Gastrocnemius medialis (tissue), 4 donors: ENCODE measurements at regions not wholly inside any gene's neighbourhood (a gene's known extent, or its start where the extent isn't known, plus 50 kb on each side); places are given as distances from the start of the nearest gene placed in this dataset.

Experiments
- ATAC-seq, 2 donors: fragments of 150-250 bp; one replicate each; pipeline ENCODE4 v1.9.1; 2016
- DNase-seq, 2 donors: peaks; one replicate each; pipeline ENCODE4 v3.0.0-alpha.2; 2019
- H3K27ac ChIP-seq, 4 donors: fragments of 200-600 bp; sonication (generic); 1 replicate in 1 of 4; 2 replicates in 3 of 4; pipeline ENCODE4 v1.5.1; 2016 to 2018; ENCODE audit warnings: mild to moderate bottlenecking in 2 of 4, moderate library complexity in 1 of 4
- H3K27me3 ChIP-seq, 3 donors: fragments of 200-600 bp; sonication (generic) in 2 of 3; 1 replicate in 1 of 3; 2 replicates in 2 of 3; pipeline versions ENCODE4 v1.5.1 to v1.6.0; 2016 to 2019; ENCODE audit warnings: mild to moderate bottlenecking in 1 of 3, moderate library complexity in 1 of 3
- H3K36me3 ChIP-seq, 2 donors: fragments of 200-600 bp; sonication (generic) in 1 of 2; one replicate each; pipeline ENCODE4 v1.5.1; 2017 to 2018
- H3K4me1 ChIP-seq, 2 donors: fragments of 200-600 bp; sonication (generic) in 1 of 2; one replicate each; pipeline ENCODE4 v1.5.1; 2016 to 2017; ENCODE audit warnings: mild to moderate bottlenecking in 2 of 2
- H3K4me3 ChIP-seq, 4 donors: fragments of 200-600 bp; sonication (generic) in 3 of 4; 1 replicate in 1 of 4; 2 replicates in 3 of 4; pipeline ENCODE4 v1.5.1; 2016 to 2019; ENCODE audit warnings: mild to moderate bottlenecking in 2 of 4
- H3K9me3 ChIP-seq, 3 donors: fragments of 200-600 bp; sonication (generic) in 2 of 3; 1 replicate in 1 of 3; 2 replicates in 2 of 3; pipeline ENCODE4 v1.5.1; 2016 to 2019
- POLR2A ChIP-seq, 2 donors: fragments of 450-650 bp; IDR thresholded peaks; one replicate each; pipeline ENCODE4 v1.6.1; 2017; ENCODE audit warnings: antibody characterized with exemption in 2 of 2, mild to moderate bottlenecking in 2 of 2, moderate library complexity in 2 of 2
- in situ Hi-C, 4 donors: fragments of 200-750 bp; cut with MboI; loops; one replicate each; pipeline versions ENCODE4 v1.15.0 to v1.8.0; 2017; ENCODE audit warnings: low sequenced_read_pairs in 4 of 4
- intact Hi-C: fragments of 100-400 bp; cut with DNase I; formaldehyde crosslinking; loops from one replicate; pipeline ENCODE4 v1.15.1; 2023; ENCODE audit warnings: low total_unique reads
- TF ChIP-seq, protein P1 (sequence below), 5 experiments: fragments of 450-650 bp in 3 of 5; fragments of 200-600 bp in 2 of 5; sonication (generic) in 2 of 5; IDR thresholded peaks in 4 of 5; conservative IDR thresholded peaks in 1 of 5; 1 replicate in 4 of 5; 2 replicates in 1 of 5; pipeline ENCODE4 v1.5.1; 2016 to 2019; ENCODE audit warnings: antibody characterized with exemption in 5 of 5, mild to moderate bottlenecking in 3 of 5, moderate library complexity in 3 of 5

DNA sequence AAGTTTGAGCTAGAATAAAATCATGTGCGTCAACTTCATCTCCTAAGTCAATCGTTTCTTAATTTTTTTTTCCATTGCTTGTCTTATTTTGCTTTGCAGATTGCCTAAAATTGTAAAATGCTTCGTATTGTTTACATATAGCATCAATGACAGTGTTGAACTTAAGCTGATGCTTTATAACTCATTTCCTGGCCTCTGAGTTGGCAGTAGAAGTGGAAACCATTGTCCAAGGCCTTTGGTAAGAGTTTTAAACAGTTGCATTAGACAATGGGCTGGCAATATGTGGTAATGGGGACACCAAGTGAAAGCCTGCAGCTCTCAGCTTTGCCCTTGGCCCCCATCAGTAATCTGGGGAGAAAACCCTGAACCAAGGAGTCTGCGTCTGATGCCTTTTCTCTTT lies 154.8 kb upstream of the GAS1 start:
- Histone ChIP-seq H3K27me3 (no peaks in the 10 kb centered on the region), H3K4me1 (peaks cover 3 to 8% of the 10 kb centered on the region in 2 donors), H3K27ac (no peak overlapping the region), H3K9me3 (no peaks in the 10 kb centered on the region), H3K36me3 (no peaks in the 10 kb centered on the region), H3K4me3 (no peak overlapping the region)
- DNase-seq (no peak), ATAC-seq (no peak)
- in situ Hi-C loops, result loop anchor here in 2 of 4 donors (10.0 kb wide), 2 partner anchors 127 to 223 kb away; no protein-coding TSS in a partner anchor
- TF ChIP-seq, protein P1, sequence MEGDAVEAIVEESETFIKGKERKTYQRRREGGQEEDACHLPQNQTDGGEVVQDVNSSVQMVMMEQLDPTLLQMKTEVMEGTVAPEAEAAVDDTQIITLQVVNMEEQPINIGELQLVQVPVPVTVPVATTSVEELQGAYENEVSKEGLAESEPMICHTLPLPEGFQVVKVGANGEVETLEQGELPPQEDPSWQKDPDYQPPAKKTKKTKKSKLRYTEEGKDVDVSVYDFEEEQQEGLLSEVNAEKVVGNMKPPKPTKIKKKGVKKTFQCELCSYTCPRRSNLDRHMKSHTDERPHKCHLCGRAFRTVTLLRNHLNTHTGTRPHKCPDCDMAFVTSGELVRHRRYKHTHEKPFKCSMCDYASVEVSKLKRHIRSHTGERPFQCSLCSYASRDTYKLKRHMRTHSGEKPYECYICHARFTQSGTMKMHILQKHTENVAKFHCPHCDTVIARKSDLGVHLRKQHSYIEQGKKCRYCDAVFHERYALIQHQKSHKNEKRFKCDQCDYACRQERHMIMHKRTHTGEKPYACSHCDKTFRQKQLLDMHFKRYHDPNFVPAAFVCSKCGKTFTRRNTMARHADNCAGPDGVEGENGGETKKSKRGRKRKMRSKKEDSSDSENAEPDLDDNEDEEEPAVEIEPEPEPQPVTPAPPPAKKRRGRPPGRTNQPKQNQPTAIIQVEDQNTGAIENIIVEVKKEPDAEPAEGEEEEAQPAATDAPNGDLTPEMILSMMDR (IDR thresholded peaks at IDR 0.05 in 4 of 5, conservative IDR thresholded peaks at IDR 0.05 in 1 of 5), result no peak
- no peak for TF ChIP-seq POLR2A (IDR thresholded peaks at IDR 0.05)
- intact Hi-C loops, result no loop called here

DNA sequence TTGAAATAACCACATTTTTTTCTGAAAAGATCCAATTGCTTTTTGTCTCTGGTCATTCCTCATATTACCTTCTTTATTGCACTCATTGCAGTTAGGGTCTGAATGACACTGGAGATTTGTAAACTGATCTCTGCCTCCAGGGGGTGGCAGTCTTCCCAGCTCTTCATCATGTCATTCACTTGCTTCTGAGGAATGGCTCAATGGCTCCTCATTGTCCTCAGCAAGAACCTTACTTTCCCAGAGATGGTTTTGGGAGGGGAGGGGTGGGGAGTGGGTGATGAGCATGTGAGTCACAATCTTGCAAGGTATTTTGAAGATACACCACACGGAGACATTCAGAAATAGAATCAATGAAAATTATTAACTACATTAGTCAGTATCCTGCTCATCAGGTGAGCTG lies 159.8 kb upstream of the GAS1 start:
- in situ Hi-C loops, result loop anchor here in 2 of 4 donors (10.0 kb wide), 2 partner anchors 132 to 218 kb away; no protein-coding TSS in a partner anchor

DNA sequence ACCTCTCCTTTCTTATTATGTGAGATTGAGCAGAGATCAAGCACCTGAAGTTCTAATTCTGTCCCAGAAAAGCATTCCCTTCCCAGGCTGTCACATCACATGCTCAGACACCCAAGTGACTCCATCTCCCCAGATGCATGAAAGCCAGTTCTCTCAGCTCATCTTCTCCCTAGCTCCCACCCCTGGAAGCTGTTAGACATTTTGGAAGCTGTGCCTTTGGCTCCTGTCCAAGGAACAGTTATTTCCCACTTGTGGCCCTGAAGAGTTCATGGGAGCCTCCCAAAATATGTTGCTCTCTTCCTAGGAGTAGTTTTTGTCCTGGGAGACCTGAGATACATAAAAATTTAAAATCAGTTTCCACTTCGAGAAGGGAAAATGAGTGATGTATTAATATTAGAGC lies 161.4 kb upstream of the GAS1 start:
- TF ChIP-seq, protein P1 (IDR thresholded peaks at IDR 0.05 in 4 of 5, conservative IDR thresholded peaks at IDR 0.05 in 1 of 5), result no peak
- TF ChIP-seq POLR2A (IDR thresholded peaks at IDR 0.05), result no peak

More for the DNA sequence above, 159.8 kb upstream of the GAS1 start:
- peak; percentile 60 to 62 for ATAC-seq
- no peaks in the 10 kb centered on the region for H3K36me3 ChIP-seq
- no peaks in the 10 kb centered on the region for H3K9me3 ChIP-seq
- no peak overlapping the region for H3K27ac ChIP-seq
- intact Hi-C loops, result loop anchor here (5.0 kb wide), 1 partner anchor 220 kb away; no protein-coding TSS in a partner anchor
- H3K27me3 ChIP-seq, result no peaks in the 10 kb centered on the region
- DNase-seq, result no peak
- no peak for TF ChIP-seq POLR2A (IDR thresholded peaks at IDR 0.05)
- TF ChIP-seq, protein P1 (IDR thresholded peaks at IDR 0.05 in 4 of 5, conservative IDR thresholded peaks at IDR 0.05 in 1 of 5), result peak in 1 of 5 experiments; percentile 27
- peaks cover 3 to 26% of the 10 kb centered on the region in 2 donors for H3K4me1 ChIP-seq
- no peak overlapping the region for H3K4me3 ChIP-seq

DNA sequence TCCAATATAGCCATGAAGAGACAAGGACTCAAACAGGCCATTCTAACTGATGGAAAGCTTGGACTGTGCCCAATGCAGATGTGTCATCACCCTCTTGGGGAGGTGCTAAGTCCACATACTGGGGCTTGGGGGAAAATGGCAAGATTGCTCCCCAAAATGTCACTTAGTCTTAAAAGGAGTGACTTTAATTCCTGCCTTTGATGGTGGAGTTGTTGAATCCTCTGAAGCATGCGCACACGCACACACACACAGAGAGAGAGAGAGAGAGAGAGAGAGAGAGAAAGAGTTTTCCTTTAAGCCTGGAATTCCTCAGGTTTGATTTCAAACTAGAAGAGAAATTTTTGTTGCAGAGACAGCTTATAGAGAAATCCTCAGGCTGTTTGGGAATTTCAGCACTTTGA lies 161.9 kb upstream of the GAS1 start:
- ATAC-seq (no peak), DNase-seq (no peak)

More for the DNA sequence above, 161.4 kb upstream of the GAS1 start:
- no peaks in the 10 kb centered on the region for H3K9me3 ChIP-seq
- intact Hi-C loops, result loop anchor here (5.0 kb wide), 1 partner anchor 219 kb away; no protein-coding TSS in a partner anchor
- peaks cover 3 to 26% of the 10 kb centered on the region in 2 donors for H3K4me1 ChIP-seq
- H3K36me3 ChIP-seq, result no peaks in the 10 kb centered on the region
- ATAC-seq (no peak), DNase-seq (no peak)
- H3K27me3 ChIP-seq, result no peaks in the 10 kb centered on the region
- H3K27ac ChIP-seq, result peak overlapping the region in 3 of 4 donors; percentile 1 to 41 (median 23)
- in situ Hi-C loops, result loop anchor here in 2 of 4 donors (10.0 kb wide), 2 partner anchors 134 to 216 kb away; no protein-coding TSS in a partner anchor
- no peak overlapping the region for H3K4me3 ChIP-seq

DNA sequence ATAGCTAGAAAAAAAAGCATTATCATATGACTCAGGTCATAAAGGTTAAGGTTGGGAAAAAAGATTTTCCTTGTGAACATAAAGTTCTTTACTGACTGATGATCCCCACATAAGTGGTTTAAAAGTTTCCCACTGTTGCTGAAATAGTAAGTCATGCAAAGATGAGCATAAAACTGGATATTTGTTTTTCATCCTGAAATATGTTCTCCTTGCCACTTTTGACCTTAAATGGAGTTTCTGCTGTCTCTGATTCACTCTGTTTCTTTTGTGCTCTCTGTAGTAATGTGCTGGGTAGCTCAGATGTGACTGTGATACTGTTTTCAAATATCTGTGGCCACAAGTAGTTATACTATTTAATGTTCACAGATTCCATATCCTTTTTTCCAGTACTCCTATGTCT lies 162.5 kb upstream of the GAS1 start:
- Histone ChIP-seq H3K36me3 (no peaks in the 10 kb centered on the region), H3K27me3 (no peaks in the 10 kb centered on the region), H3K4me1 (peaks cover 0 to 18% of the 10 kb centered on the region in 2 donors), H3K4me3 (no peak overlapping the region), H3K9me3 (no peaks in the 10 kb centered on the region), H3K27ac (no peak overlapping the region)
- no peak for ATAC-seq
- in situ Hi-C loops, result loop anchor here in 2 of 4 donors (10.0 kb wide), 2 partner anchors 135 to 215 kb away; no protein-coding TSS in a partner anchor
- intact Hi-C loops, result loop anchor here (5.0 kb wide), 1 partner anchor 217 kb away; no protein-coding TSS in a partner anchor
- DNase-seq, result no peak
- TF ChIP-seq, protein P1 (IDR thresholded peaks at IDR 0.05 in 4 of 5, conservative IDR thresholded peaks at IDR 0.05 in 1 of 5), result no peak
- no peak for TF ChIP-seq POLR2A (IDR thresholded peaks at IDR 0.05)

More for the DNA sequence above, 161.9 kb upstream of the GAS1 start:
- in situ Hi-C loops (loop anchor here in 2 of 4 donors (10.0 kb wide), 2 partner anchors 134 to 216 kb away; no protein-coding TSS in a partner anchor), intact Hi-C loops (loop anchor here (5.0 kb wide), 1 partner anchor 218 kb away; no protein-coding TSS in a partner anchor)
- no peaks in the 10 kb centered on the region for H3K9me3 ChIP-seq
- no peaks in the 10 kb centered on the region for H3K36me3 ChIP-seq
- H3K4me1 ChIP-seq, result peaks cover 2 to 24% of the 10 kb centered on the region in 2 donors
- H3K27me3 ChIP-seq, result no peaks in the 10 kb centered on the region
- peak overlapping the region; percentile 1 to 41 (median 29) for H3K27ac ChIP-seq
- no peak for TF ChIP-seq POLR2A (IDR thresholded peaks at IDR 0.05)
- no peak overlapping the region for H3K4me3 ChIP-seq
